ENCODE measurements at regions not wholly inside any gene's neighbourhood (a gene's known extent, or its start where the extent isn't known, plus 50 kb on each side); places are given as distances from the start of the nearest gene placed in this dataset.

DNA sequence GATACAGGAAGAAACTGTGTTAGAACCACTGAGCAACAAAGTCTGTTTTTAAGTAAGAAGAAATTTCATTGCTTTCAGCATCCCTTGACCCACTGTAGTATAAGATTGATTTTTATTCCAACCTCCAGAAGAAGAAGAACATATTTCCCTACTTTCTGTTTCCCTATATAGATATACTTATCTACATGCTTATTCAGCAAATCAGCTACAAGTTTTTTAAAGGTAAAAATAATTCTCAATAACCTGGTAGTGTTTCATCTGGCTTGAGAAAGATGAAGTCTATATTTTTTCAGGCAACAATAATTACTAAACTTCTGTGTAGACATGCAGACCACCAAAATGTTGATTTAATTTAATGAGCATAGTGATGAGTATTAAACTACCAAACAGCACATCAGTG is 201.0 kb downstream of the OSTF1 start:
- DNase-seq (no peak), ATAC-seq (no peak)
- Histone ChIP-seq H3K4me3 (no peak overlapping the region), H3K27me3 (no peaks in the 10 kb centered on the region), H3K27ac (no peak overlapping the region), H3K4me1 (no peaks in the 10 kb centered on the region), H3K36me3 (no peaks in the 10 kb centered on the region), H3K9me3 (no peaks in the 10 kb centered on the region)
- in situ Hi-C loops (cut with MboI; ENCODE audit: low sequenced_read_pairs in 4 of 4): no loop called here
- intact Hi-C loops (cut with DNase I; ENCODE audit: low total_unique reads): no loop called here
- no peak for TF ChIP-seq POLR2A (IDR thresholded peaks at IDR 0.05)
- no peak for TF ChIP-seq CTCF (IDR thresholded peaks at IDR 0.05 in 4 of 5, conservative IDR thresholded peaks at IDR 0.05 in 1 of 5)

DNA sequence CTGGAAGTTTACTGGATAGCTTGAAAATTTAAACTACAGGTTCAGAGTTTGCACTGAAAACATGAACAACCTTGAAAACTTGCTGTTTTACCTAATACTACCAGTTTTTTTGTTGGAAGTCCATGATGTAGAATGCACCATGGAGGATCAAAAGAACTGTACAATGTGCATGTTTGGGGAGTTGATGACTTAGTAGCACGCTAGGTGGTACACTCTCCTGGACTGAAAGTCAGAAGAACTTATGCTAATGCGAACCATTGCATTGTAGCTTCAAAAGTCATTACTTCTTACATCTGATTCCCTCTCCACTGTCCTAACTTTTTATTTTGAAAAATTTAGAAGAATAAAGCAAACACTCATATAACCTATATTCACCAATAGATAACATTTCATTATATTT is 211.0 kb downstream of the OSTF1 start:
- Histone ChIP-seq H3K4me3 (no peak overlapping the region), H3K27me3 (no peaks in the 10 kb centered on the region), H3K36me3 (no peaks in the 10 kb centered on the region), H3K4me1 (no peaks in the 10 kb centered on the region), H3K9me3 (no peaks in the 10 kb centered on the region), H3K27ac (no peak overlapping the region)
- in situ Hi-C loops (cut with MboI; ENCODE audit: low sequenced_read_pairs in 4 of 4): no loop called here
- intact Hi-C loops (cut with DNase I; ENCODE audit: low total_unique reads): no loop called here
- ATAC-seq: no peak
- no peak for DNase-seq
- TF ChIP-seq POLR2A (IDR thresholded peaks at IDR 0.05) (no peak), CTCF (IDR thresholded peaks at IDR 0.05 in 4 of 5, conservative IDR thresholded peaks at IDR 0.05 in 1 of 5) (no peak)

- no peaks in the 10 kb centered on the region for H3K9me3 ChIP-seq
- in situ Hi-C loops (cut with MboI; ENCODE audit: low sequenced_read_pairs in 4 of 4): loop anchor here in 2 of 4 donors (10.0 kb wide), 2 partner anchors 521 to 531 kb away; no protein-coding TSS in a partner anchor
These were observed 245.3 kb downstream of the OSTF1 start for GRCh38 chr9:75333624-75334023.

DNA sequence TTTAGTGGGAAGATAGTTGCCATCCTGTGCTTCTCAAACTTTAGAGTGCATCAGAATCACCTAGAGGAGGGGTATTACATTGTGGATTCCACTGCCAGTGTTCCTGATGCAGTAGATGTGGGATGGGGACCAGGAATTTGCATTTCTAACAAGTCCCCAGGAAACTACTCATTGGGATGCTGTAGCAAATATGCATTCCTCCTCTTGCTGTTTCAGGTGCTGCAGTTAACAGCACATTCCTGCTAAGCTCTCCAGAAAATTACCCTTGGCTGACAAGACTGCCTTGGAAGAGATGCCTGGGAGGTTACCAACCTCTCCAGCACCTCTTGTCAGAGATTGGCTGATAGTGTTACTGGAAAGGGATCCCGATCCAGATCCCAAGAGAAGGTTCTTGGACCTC is 270.5 kb downstream of the OSTF1 start:
- intact Hi-C loops (cut with DNase I; ENCODE audit: low total_unique reads) (no loop called here), in situ Hi-C loops (cut with MboI; ENCODE audit: low sequenced_read_pairs in 4 of 4) (no loop called here)
- ATAC-seq (no peak), DNase-seq (no peak)
- Histone ChIP-seq H3K4me1 (no peaks in the 10 kb centered on the region), H3K4me3 (no peak overlapping the region), H3K27ac (no peak overlapping the region), H3K27me3 (no peaks in the 10 kb centered on the region), H3K36me3 (no peaks in the 10 kb centered on the region), H3K9me3 (no peaks in the 10 kb centered on the region)
- no peak for TF ChIP-seq POLR2A (IDR thresholded peaks at IDR 0.05)
- TF ChIP-seq CTCF (IDR thresholded peaks at IDR 0.05 in 4 of 5, conservative IDR thresholded peaks at IDR 0.05 in 1 of 5): no peak

More at GRCh38 chr9:75333624-75334023, 245.3 kb downstream of the OSTF1 start:
- no peak for ATAC-seq
- Histone ChIP-seq H3K27me3 (peaks cover 0 to 3% (median 0%) of the 10 kb centered on the region in 3 donors), H3K4me1 (no peaks in the 10 kb centered on the region), H3K27ac (no peak overlapping the region), H3K4me3 (no peak overlapping the region), H3K36me3 (no peaks in the 10 kb centered on the region)
- no peak for DNase-seq
- intact Hi-C loops (cut with DNase I; ENCODE audit: low total_unique reads): loop anchor here (10.0 kb wide), 1 partner anchor 521 kb away; no protein-coding TSS in a partner anchor
- TF ChIP-seq CTCF (IDR thresholded peaks at IDR 0.05 in 4 of 5, conservative IDR thresholded peaks at IDR 0.05 in 1 of 5) (peak in 4 of 5 experiments; percentile 9 to 23 (median 20)), POLR2A (IDR thresholded peaks at IDR 0.05) (no peak)

DNA sequence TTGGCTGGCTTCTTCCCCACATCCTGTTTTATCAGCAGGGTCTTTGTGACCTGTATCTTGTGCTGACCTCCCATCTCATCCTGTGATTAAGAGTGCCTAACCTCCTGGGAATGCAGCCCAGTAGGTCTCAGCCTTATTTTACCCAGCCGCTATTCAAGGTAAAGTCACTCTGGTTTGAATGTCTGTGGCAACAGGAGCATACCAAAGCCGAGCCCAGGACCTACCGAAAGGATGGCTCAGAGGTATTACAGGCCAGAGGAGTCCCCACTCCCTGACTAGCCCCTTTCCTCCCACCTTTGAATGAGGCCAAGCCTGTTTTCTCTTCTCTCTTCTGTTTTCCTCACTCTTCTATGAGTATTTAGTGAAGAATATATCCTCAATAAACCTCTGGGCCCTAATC is 271.3 kb downstream of the OSTF1 start:
- Histone ChIP-seq H3K27ac (no peak overlapping the region), H3K36me3 (no peaks in the 10 kb centered on the region), H3K9me3 (no peaks in the 10 kb centered on the region), H3K4me3 (no peak overlapping the region), H3K4me1 (no peaks in the 10 kb centered on the region), H3K27me3 (no peaks in the 10 kb centered on the region)
- intact Hi-C loops (cut with DNase I; ENCODE audit: low total_unique reads) (no loop called here), in situ Hi-C loops (cut with MboI; ENCODE audit: low sequenced_read_pairs in 4 of 4) (no loop called here)
- DNase-seq (no peak), ATAC-seq (no peak)
- no peak for TF ChIP-seq CTCF (IDR thresholded peaks at IDR 0.05 in 4 of 5, conservative IDR thresholded peaks at IDR 0.05 in 1 of 5)
- no peak for TF ChIP-seq POLR2A (IDR thresholded peaks at IDR 0.05)
